NCI-H345 treated with DMSO at 0.1 percent for 48 hours (cell line): ENCODE measurements at regions not wholly inside any gene's neighbourhood (a gene's known extent, or its start where the extent isn't known, plus 50 kb on each side); places are given as distances from the start of the nearest gene placed in this dataset.
"Not testable (repeated sequence)": the region's sequence is repeated elsewhere in the genome, so short reads cannot be mapped to it uniquely, and the experiment has no call there.

ENCODE experiments used
- DNase-seq: peaks from one replicate; lab custom pipeline; 2025; ENCODE audit not compliant: unreplicated experiment; lab: John Stamatoyannopoulos, UW

DNA sequence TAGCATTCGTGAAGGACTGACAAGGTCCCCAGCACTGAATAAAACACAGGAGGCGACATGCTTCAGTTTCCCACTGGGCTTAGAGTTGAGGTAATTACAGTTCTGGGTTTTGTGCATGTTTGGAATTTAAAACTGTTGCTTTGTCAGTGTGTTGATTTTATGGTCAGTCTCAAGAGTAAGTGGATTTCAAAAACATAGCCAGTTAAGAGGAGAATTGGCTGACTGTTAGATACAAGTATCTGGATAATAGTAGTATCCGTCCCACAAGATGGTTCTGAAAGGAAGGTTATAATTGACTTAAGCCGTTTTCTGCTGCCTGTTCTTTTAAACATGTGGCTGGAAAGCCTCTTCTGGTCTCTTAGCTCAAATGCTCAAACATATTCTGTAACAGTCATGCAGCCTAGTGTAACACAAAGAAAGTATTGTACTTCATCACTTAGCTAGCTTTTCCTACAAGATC lies 170.9 kb downstream of the POLR1F start:
- DNase-seq, result peak; percentile 87

- DNase-seq, result no peak
These were observed 175.6 kb downstream of the POLR1F start for GRCh38 chr7:19533266-19533665.

- no peak for DNase-seq
These were observed 178.0 kb downstream of the POLR1F start for GRCh38 chr7:19530852-19531251.

GRCh38 chr7:19530261-19530660 lies 178.6 kb downstream of the POLR1F start:
- DNase-seq, result no peak

DNA sequence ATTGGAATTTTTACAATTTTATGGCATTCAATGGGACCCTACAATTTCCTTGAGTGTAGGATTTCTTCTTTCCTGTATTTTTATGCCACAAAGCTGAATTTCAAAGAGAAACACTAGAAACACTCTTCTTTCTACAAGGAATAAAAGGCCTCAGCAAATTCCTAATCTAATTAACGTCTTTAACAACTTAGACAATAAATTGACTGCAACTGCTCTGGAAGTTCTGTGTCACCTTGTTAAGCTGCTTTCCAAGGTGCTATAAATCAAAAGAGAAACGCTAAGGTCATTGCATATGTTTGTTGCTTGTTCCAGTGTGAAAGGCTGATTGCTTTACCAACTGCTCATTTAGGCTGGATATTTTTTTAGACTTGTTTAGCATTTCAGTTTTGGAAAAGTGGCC lies 182.2 kb downstream of the POLR1F start:
- DNase-seq, result no peak

- DNase-seq, result no peak
These were observed 186.4 kb downstream of the POLR1F start for GRCh38 chr7:19522486-19522885.

GRCh38 chr7:19520392-19520791 lies 188.4 kb downstream of the POLR1F start:
- no peak for DNase-seq

- DNase-seq, result peak; percentile 78
These were observed 189.3 kb downstream of the POLR1F start for GRCh38 chr7:19519443-19520021.

- DNase-seq, result not testable (repeated sequence)
These were observed 191.3 kb downstream of the POLR1F start for GRCh38 chr7:19517546-19517945.

GRCh38 chr7:19508821-19509220 lies 200.0 kb downstream of the POLR1F start:
- DNase-seq, result no peak

GRCh38 chr7:19508124-19508523 lies 200.7 kb downstream of the POLR1F start:
- peak; percentile 79 for DNase-seq

DNA sequence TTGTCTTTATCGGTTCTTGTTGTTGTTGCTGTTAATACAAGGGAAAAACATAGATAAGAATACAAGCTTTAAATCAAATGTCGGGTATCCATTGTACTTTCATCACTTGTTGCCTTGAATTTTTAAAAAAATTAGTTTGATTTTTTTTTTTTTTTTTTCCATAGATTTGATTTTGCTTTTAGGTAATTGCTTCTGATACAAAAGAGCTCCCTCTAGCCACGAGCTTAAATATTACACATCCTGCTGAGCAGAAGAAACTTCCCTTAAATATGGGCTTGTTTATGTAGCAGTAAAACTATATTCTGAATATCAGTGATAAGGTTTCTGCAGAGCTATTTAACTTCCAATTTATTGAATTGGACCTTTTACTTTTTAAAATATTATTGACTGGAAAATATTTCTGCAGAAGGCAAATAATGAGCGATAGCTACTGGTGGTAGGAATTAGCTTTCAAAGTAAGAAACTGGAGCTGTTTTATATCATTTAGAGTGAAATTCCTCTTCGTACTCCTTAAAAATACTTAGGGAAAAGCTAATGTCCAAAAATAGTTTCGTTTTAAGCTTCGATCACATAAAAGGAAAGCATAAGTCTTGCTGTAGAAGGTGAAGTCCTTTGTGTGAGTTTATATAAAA lies 216.9 kb downstream of the POLR1F start:
- no peak for DNase-seq

DNA sequence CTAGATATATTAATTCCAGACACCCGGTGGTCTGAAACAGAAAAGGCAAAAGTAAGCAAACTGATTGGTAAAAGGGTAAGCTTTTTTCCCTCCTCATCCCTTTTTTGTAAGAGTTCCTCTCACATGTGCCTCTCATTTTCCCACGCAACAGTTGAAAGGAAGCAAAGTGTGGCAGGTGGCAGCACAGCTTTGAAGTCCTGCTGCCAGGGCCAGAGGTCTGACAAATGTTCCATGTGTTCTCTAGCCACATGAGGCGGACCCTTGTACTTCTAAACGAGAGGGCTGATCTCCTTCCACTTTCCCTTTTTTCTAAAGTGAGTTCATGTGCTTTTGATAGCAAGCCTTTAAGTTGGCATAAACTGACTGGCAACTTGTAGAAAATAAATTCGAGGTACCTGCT lies 217.5 kb downstream of the POLR1F start:
- no peak for DNase-seq

- no peak for DNase-seq
These were observed 219.5 kb downstream of the POLR1F start for GRCh38 chr7:19489162-19489820.

DNA sequence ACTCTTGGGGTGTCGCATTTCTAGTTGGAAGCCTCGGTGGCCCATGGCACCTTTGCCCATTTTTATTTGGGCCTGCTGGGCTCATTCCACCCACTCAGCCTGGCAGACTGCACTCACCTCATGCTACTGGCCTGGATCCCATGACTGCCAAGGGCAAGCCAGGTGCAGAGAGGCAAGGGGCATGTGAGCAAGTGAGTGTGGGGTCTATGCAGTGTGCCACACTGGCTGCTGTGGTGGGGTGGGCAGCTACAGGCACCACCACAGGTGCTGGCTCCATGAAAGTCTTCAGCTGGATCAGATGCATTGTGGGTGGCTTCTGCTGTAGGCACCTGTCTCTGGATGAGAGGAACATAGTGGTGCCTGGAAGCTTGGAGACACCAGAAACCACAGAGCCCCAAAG lies 220.8 kb downstream of the POLR1F start:
- no peak for DNase-seq

GRCh38 chr7:19482628-19483027 lies 226.2 kb downstream of the POLR1F start:
- no peak for DNase-seq

GRCh38 chr7:19480383-19480782 lies 228.5 kb downstream of the POLR1F start:
- no peak for DNase-seq

- no peak for DNase-seq
These were observed 238.8 kb downstream of the POLR1F start for GRCh38 chr7:19470031-19470430.

DNA sequence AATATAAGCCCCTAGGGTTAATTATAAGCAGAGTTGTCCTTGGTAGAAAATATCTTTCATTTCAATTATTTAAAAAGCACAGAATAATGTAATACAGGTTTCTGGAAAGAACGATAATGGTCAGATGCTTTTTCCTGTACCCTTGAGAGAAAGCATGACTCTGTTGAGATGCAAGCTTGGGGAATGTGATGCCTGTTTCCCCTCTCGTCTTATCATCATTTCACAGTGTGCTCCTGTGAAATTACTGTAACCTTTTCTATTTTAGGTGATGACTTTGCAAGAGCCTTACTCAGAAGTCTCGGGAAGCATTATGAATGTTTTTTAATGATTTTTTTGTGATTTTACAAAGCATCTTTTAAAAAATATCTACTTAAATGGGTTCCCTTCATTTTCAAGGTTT lies 243.0 kb downstream of the POLR1F start:
- DNase-seq, result no peak

- DNase-seq, result no peak
These were observed 244.1 kb downstream of the POLR1F start for GRCh38 chr7:19464751-19465150.

DNA sequence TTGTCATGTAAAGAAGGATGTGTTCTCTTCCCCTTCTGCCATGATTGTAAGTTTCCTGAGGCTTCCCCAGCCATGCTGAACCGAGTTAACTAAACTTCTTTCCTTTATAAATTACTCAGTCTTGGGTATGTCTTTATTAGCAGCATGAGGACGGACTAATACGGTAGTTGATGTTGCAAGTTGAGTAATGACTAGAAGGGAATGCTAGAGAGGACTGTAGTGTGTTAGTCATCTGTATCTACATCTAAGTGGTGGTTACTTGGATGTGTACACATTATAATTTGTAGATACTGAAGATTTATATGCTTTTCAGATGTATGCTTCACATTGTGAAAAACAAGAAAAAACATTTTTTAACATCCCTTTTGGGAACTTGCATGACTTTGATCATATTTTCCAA lies 244.6 kb downstream of the POLR1F start:
- no peak for DNase-seq

- DNase-seq, result no peak
These were observed 245.3 kb downstream of the POLR1F start for GRCh38 chr7:19463581-19463980.
